Natural killer cell (primary cell): ENCODE measurements at regions not wholly inside any gene's neighbourhood (a gene's known extent, or its start where the extent isn't known, plus 50 kb on each side); places are given as distances from the start of the nearest gene placed in this dataset.

Experiments used
- ATAC-seq, 3 donors: fragments of 150-1000 bp in 2 of 3; fragments of 200-7000 bp in 1 of 3; cut with Tn5 transposase; 1 replicate in 1 of 3; 2 replicates in 2 of 3; pipeline ENCODE4 v1.10.0; 2021; ENCODE audit warnings: mild to moderate bottlenecking in 2 of 3, moderate library complexity in 2 of 3
- DNase-seq, 2 donors: peaks; one replicate each; pipeline versions ENCODE4 v3.0.0 to v3.0.0-alpha.2; 2013 to 2021; ENCODE audit warnings: mixed read lengths in 1 of 2
- H3K27ac ChIP-seq: one replicate; pipeline ENCODE4 v1.5.1; 2013; ENCODE audit warnings: mild to moderate bottlenecking, low read length
- H3K27me3 ChIP-seq: one replicate; pipeline ENCODE4 v1.6.1; 2013; ENCODE audit warnings: low read length; ENCODE audit not compliant: control insufficient read depth, insufficient read depth
- H3K36me3 ChIP-seq: one replicate; pipeline ENCODE4 v1.6.1; 2013; ENCODE audit warnings: low read length; ENCODE audit not compliant: control insufficient read depth, insufficient read depth
- H3K4me1 ChIP-seq: one replicate; pipeline ENCODE4 v1.6.1; 2013; ENCODE audit warnings: low read length; ENCODE audit not compliant: control insufficient read depth, insufficient read depth
- H3K4me3 ChIP-seq: one replicate; pipeline ENCODE4 v1.5.1; 2013; ENCODE audit warnings: low read length
- H3K9me3 ChIP-seq: one replicate; pipeline ENCODE4 v1.6.1; 2013; ENCODE audit warnings: low read length; ENCODE audit not compliant: control insufficient read depth, insufficient read depth
- H3K27ac Mint-ChIP-seq, 2 donors: one replicate each; pipeline ENCODE4 v1.8.0; 2022; ENCODE audit warnings: mild to moderate bottlenecking in 2 of 2, mixed read lengths in 2 of 2, moderate library complexity in 1 of 2
- H3K27me3 Mint-ChIP-seq, 2 donors: one replicate each; pipeline ENCODE4 v1.8.0; 2022; ENCODE audit warnings: low read depth in 2 of 2, mixed read lengths in 2 of 2
- H3K36me3 Mint-ChIP-seq: one replicate; pipeline ENCODE4 v1.8.0; 2022; ENCODE audit warnings: mixed read lengths
- H3K4me1 Mint-ChIP-seq, 2 donors: one replicate each; pipeline ENCODE4 v1.8.0; 2022; ENCODE audit warnings: mixed read lengths in 2 of 2
- H3K4me3 Mint-ChIP-seq: one replicate; pipeline ENCODE4 v1.8.0; 2022; ENCODE audit warnings: mild to moderate bottlenecking, moderate library complexity, mixed read lengths
- H3K9me3 Mint-ChIP-seq, 2 donors: one replicate each; pipeline ENCODE4 v1.8.0; 2022; ENCODE audit warnings: mixed read lengths in 2 of 2
- CTCF ChIP-seq: fragments of 200-600 bp; IDR thresholded peaks from one replicate; pipeline ENCODE4 v1.8.0; 2022; ENCODE audit warnings: antibody characterized with exemption
- WGBS: methylation state at CpG from one replicate; pipeline ENCODE4 v1.1.7; 2013; ENCODE audit warnings: missing lambda C conversion rate; ENCODE audit not compliant: insufficient coverage; 5-methylcytosine and 5-hydroxymethylcytosine counted together
- intact Hi-C: fragments of 100-400 bp; cut with micrococcal nuclease; formaldehyde crosslinking; loops from one replicate; pipeline ENCODE4 v1.14.2; 2022

DNA sequence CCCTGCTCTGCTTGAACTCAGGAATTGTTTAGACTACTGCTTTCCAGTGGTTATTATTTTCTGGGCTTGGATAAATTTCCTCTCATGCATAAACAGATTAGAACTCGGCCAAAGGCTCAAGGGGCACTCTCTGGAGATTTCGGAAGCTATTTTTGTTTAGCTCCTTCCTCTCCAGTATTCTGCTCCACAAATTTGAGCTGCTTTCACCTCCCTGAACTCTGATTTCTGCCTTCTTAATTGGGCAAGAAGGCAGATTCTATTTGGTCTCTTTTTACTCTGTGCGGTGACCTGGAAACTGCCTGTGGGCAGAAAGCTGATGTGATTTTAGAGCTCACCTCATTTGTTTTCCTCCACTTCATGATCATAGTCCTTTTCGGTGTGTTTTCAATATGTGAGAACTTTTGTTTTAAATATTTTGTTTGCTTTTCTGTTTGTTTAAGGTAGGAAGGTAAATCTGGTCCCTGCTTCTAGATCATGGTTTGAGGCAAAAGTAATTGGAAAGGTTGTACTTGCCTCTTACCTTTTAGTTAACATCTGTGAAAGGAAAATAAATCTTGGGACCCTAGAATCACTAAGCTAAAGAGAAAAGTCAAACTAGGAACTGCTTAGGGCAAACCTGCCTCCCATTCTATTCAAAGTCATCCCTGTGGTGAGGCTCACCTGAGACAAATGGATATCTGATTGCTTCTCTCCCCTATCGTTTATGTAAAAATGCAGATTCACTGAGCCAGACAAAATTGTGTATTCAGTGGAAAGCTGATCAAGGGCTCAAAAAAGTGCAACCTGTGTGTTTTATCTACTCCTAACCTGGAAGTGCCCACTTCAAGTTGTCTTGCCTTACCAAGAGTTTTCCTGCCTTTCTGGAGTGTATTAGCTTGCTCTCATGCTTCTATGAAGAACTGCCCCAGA, 714.7 kb upstream of the PCDH20 start:
- H3K36me3 ChIP-seq = no peaks in the 10 kb centered on the region
- Mint-ChIP-seq H3K4me1 (no peaks in the 10 kb centered on the region), H3K9me3 (peaks cover 6 to 14% of the 10 kb centered on the region in 2 donors), H3K4me3 (no peak overlapping the region), H3K36me3 (peaks cover 10% of the 10 kb centered on the region), H3K27ac (no peak overlapping the region), H3K27me3 (no peaks in the 10 kb centered on the region)
- H3K27me3 ChIP-seq = no peaks in the 10 kb centered on the region
- no peak for TF ChIP-seq CTCF
- peaks cover 3% of the 10 kb centered on the region for H3K9me3 ChIP-seq
- DNase-seq = no peak
- no peaks in the 10 kb centered on the region for H3K4me1 ChIP-seq
- intact Hi-C loops = no loop called here
- no peak overlapping the region for H3K4me3 ChIP-seq
- 82% methylated on average over 4 of the region's 5 CpGs for WGBS
- H3K27ac ChIP-seq = no peak overlapping the region
- no peak for ATAC-seq

DNA sequence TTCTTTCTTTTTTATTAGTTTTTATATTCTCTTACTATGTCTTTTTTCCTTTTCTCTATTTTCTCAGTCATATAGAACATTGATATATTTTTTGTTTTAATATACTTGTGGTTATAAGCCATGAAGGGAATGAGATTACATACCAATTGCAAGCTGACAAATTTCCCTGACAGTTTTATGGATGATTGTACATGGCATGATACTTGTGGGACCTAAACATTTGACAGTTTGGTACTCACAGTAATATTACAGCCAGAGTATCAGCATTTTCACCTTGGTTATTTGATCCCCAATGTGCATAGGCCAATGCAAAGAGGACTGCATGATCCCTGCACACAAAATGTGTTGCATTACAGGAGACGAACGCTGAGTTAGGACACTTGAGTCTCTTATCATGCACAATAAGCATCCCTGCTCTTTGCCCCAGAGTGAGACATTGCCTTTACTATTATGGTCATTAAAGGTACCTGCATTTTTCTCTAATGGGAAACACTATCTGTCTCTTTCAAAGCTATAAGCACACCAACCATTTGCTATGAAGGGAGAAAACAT, 713.4 kb upstream of the PCDH20 start:
- H3K4me1 ChIP-seq = no peaks in the 10 kb centered on the region
- H3K27me3 ChIP-seq = no peaks in the 10 kb centered on the region
- Mint-ChIP-seq H3K9me3 (peaks cover 6 to 14% of the 10 kb centered on the region in 2 donors), H3K27ac (no peak overlapping the region), H3K27me3 (no peaks in the 10 kb centered on the region), H3K36me3 (peaks cover 10% of the 10 kb centered on the region), H3K4me1 (no peaks in the 10 kb centered on the region), H3K4me3 (no peak overlapping the region)
- no peak overlapping the region for H3K27ac ChIP-seq
- 94% methylated on average over 2 of the region's 2 CpGs for WGBS
- intact Hi-C loops = no loop called here
- ATAC-seq = no peak
- no peak overlapping the region for H3K4me3 ChIP-seq
- DNase-seq = no peak
- no peaks in the 10 kb centered on the region for H3K36me3 ChIP-seq
- H3K9me3 ChIP-seq = peaks cover 3% of the 10 kb centered on the region
- no peak for TF ChIP-seq CTCF

DNA sequence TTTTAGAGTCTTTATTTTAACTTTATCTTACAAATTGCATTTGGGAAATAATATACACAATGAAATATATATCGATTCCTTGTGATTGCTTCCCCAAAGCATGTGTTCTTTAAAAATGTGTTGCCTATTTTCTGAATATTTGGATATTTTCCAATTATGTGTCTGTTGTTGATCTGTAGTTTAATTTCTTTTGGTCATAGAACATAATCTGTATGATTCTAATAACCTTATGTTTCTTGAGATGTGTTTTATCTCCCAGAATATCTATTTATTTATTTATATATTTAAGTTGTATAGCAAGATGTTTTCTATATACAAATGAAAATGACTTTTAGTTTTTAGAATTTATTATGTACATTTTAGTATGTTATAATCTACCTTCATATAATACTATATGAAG, 710.8 kb upstream of the PCDH20 start:
- Mint-ChIP-seq H3K4me3 (no peak overlapping the region), H3K9me3 (peaks cover 5 to 13% of the 10 kb centered on the region in 2 donors), H3K4me1 (no peaks in the 10 kb centered on the region), H3K36me3 (no peaks in the 10 kb centered on the region), H3K27me3 (no peaks in the 10 kb centered on the region), H3K27ac (no peak overlapping the region)
- WGBS = no CpG with 5 or more reads among the region's 1 CpG
- no peak overlapping the region for H3K27ac ChIP-seq
- no peak for TF ChIP-seq CTCF
- H3K27me3 ChIP-seq = no peaks in the 10 kb centered on the region
- ATAC-seq = no peak
- no peaks in the 10 kb centered on the region for H3K4me1 ChIP-seq
- no peak overlapping the region for H3K4me3 ChIP-seq
- DNase-seq = no peak
- peaks cover under 1% of the 10 kb centered on the region for H3K9me3 ChIP-seq
- H3K36me3 ChIP-seq = no peaks in the 10 kb centered on the region
- intact Hi-C loops = no loop called here
